ENCODE measurements at regions not wholly inside any gene's neighbourhood (a gene's known extent, or its start where the extent isn't known, plus 50 kb on each side); places are given as distances from the start of the nearest gene placed in this dataset.

- TF ChIP-seq, protein P1, sequence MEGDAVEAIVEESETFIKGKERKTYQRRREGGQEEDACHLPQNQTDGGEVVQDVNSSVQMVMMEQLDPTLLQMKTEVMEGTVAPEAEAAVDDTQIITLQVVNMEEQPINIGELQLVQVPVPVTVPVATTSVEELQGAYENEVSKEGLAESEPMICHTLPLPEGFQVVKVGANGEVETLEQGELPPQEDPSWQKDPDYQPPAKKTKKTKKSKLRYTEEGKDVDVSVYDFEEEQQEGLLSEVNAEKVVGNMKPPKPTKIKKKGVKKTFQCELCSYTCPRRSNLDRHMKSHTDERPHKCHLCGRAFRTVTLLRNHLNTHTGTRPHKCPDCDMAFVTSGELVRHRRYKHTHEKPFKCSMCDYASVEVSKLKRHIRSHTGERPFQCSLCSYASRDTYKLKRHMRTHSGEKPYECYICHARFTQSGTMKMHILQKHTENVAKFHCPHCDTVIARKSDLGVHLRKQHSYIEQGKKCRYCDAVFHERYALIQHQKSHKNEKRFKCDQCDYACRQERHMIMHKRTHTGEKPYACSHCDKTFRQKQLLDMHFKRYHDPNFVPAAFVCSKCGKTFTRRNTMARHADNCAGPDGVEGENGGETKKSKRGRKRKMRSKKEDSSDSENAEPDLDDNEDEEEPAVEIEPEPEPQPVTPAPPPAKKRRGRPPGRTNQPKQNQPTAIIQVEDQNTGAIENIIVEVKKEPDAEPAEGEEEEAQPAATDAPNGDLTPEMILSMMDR (IDR thresholded peaks at IDR 0.05; ENCODE audit: control insufficient read depth, insufficient read depth, low read depth, low read length, missing control alignments), result no peak
- DNase-seq (ENCODE audit: low read depth), result no peak
- H3K4me3 ChIP-seq (ENCODE audit: control insufficient read depth, low read depth, low read length), result no peak overlapping the region
Measured at GRCh38 chr1:22254756-22255155, 111.9 kb upstream of the WNT4 start.

- no peak for DNase-seq (ENCODE audit: low read depth)
- no peak overlapping the region for H3K4me3 ChIP-seq (ENCODE audit: control insufficient read depth, low read depth, low read length)
- TF ChIP-seq, protein P1 (IDR thresholded peaks at IDR 0.05; ENCODE audit: control insufficient read depth, insufficient read depth, low read depth, low read length, missing control alignments), result no peak
Measured at GRCh38 chr1:22255341-22256212, 112.7 kb upstream of the WNT4 start.

DNA sequence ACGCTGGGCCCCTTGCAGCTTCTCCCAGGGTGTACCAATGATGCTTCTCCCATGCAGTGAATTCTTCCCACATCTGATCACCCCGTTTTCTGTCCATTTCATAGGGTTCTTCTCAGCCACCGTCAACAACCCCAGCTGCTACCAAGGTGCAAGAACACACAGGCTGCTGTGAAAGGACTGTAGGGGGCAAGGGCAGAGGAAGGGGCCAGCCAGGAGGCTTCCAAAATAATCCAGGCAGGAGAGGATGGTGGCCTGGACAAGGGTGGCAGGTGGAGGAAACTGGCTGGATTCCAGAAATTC lies 113.3 kb upstream of the WNT4 start:
- TF ChIP-seq, protein P1 (IDR thresholded peaks at IDR 0.05; ENCODE audit: control insufficient read depth, insufficient read depth, low read depth, low read length, missing control alignments), result no peak
- no peak for DNase-seq (ENCODE audit: low read depth)
- H3K4me3 ChIP-seq (ENCODE audit: control insufficient read depth, low read depth, low read length), result no peak overlapping the region

- DNase-seq (ENCODE audit: low read depth), result no peak
Measured at GRCh38 chr1:22257290-22258275, 114.7 kb upstream of the WNT4 start.

DNA sequence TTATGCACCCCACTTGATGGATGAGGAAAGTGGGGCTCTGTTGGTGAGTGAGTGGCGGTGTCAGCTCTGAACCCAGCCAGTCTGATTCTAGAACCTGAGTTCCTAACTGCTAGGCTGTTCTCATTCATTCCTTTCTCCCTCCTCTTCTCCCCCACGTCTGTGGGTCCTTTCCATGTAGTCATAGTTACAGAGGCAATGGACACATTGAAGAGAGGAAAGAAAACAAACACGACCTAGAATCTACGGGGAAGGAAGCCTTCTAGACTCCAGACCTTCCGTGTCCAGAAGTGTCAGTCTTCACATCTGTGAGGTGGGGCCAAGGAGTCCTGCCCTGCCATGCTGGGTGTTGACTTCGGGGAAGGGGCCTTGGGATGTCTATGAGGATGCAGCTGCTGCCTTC lies 115.8 kb upstream of the WNT4 start:
- DNase-seq (ENCODE audit: low read depth), result no peak
- no peak overlapping the region for H3K4me3 ChIP-seq (ENCODE audit: control insufficient read depth, low read depth, low read length)
- TF ChIP-seq, protein P1 (IDR thresholded peaks at IDR 0.05; ENCODE audit: control insufficient read depth, insufficient read depth, low read depth, low read length, missing control alignments), result no peak

More at GRCh38 chr1:22257290-22258275, 114.7 kb upstream of the WNT4 start:
- TF ChIP-seq, protein P1 (IDR thresholded peaks at IDR 0.05; ENCODE audit: control insufficient read depth, insufficient read depth, low read depth, low read length, missing control alignments), result no peak
- no peak overlapping the region for H3K4me3 ChIP-seq (ENCODE audit: control insufficient read depth, low read depth, low read length)

GRCh38 chr1:22259551-22260282 lies 116.8 kb upstream of the WNT4 start:
- H3K4me3 ChIP-seq (ENCODE audit: control insufficient read depth, low read depth, low read length), result no peak overlapping the region
- no peak for DNase-seq (ENCODE audit: low read depth)
- TF ChIP-seq, protein P1 (IDR thresholded peaks at IDR 0.05; ENCODE audit: control insufficient read depth, insufficient read depth, low read depth, low read length, missing control alignments), result no peak
